AG09309 (cell line): ENCODE measurements at regions not wholly inside any gene's neighbourhood (a gene's known extent, or its start where the extent isn't known, plus 50 kb on each side); places are given as distances from the start of the nearest gene placed in this dataset.

Source experiments
- DNase-seq: peaks from one replicate; pipeline ENCODE4 v3.0.0-alpha.2; 2010; ENCODE audit warnings: low read depth
- H3K4me3 ChIP-seq: 2 replicates; pipeline ENCODE4 v1.5.1; 2011; ENCODE audit warnings: mild to moderate bottlenecking, low read depth, low read length, moderate library complexity; ENCODE audit not compliant: control insufficient read depth
- TF ChIP-seq, protein P1 (sequence below): IDR thresholded peaks from 2 replicates; pipeline ENCODE4 v1.5.1; 2011; ENCODE audit warnings: mild to moderate bottlenecking, low read depth, low read length, inconsistent platforms; ENCODE audit not compliant: insufficient read depth, control insufficient read depth; ENCODE audit errors: missing control alignments

- no peak overlapping the region for H3K4me3 ChIP-seq
- DNase-seq = no peak
- TF ChIP-seq, protein P1, sequence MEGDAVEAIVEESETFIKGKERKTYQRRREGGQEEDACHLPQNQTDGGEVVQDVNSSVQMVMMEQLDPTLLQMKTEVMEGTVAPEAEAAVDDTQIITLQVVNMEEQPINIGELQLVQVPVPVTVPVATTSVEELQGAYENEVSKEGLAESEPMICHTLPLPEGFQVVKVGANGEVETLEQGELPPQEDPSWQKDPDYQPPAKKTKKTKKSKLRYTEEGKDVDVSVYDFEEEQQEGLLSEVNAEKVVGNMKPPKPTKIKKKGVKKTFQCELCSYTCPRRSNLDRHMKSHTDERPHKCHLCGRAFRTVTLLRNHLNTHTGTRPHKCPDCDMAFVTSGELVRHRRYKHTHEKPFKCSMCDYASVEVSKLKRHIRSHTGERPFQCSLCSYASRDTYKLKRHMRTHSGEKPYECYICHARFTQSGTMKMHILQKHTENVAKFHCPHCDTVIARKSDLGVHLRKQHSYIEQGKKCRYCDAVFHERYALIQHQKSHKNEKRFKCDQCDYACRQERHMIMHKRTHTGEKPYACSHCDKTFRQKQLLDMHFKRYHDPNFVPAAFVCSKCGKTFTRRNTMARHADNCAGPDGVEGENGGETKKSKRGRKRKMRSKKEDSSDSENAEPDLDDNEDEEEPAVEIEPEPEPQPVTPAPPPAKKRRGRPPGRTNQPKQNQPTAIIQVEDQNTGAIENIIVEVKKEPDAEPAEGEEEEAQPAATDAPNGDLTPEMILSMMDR = no peak
These were observed 79.7 kb upstream of the PRR20G start for GRCh38 chr3:127367593-127367992.

GRCh38 chr3:127366383-127366782 is 78.5 kb upstream of the PRR20G start:
- TF ChIP-seq, protein P1 = no peak
- DNase-seq = no peak
- no peak overlapping the region for H3K4me3 ChIP-seq

DNA sequence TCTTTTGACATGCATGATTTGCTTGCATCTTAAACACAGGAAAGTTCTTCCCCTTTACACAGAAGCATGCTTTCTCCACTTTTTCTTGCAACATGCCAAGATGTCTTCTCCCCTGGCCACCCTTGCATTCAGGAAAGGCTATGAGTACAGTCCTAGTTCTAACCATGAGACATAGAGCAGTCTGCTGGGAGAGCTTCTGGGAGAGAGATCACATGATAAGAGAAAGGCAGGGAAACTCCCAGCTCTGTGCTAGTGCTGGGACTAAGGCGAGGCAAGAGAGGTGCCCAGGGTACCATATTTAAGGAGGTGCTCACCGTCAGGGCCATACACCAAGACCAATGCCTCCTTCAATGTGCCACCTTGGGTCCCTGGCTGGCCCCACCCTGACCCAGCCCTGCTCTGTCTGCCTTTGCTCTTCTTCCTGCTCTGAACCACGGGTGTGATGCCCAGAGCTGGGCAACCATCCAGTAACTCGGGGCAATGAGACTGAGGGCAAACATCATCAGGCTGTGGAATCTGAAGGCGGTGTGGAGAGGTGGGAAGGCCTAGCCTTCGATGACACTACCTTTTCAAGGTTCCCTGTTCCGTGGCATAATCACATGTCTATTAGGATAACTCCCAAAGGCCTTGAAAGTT is 77.4 kb upstream of the PRR20G start:
- TF ChIP-seq, protein P1 = no peak
- no peak for DNase-seq
- no peak overlapping the region for H3K4me3 ChIP-seq

GRCh38 chr3:127363891-127364290 is 76.0 kb upstream of the PRR20G start:
- no peak for DNase-seq
- TF ChIP-seq, protein P1 = no peak

DNA sequence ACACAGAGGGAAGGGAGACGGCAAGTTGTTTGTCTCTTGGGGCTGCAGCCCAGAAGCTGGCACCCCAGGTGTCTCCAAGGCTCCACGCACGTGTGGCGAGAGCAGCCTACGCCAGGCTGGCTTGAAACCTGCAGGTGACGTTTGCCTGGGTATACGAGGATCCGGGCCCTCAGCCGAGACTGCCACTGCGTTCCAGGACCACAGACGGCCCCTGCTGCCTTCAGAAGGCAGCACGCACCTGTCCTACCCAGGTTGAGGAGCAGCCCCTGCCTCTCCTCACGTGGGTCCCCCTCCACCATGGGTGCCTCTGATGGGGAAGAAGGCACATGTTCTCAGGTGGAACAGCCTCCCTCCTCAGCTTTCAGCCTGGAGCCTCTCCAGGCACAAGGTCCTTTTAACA is 75.3 kb upstream of the PRR20G start:
- DNase-seq = no peak
- H3K4me3 ChIP-seq = no peak overlapping the region
- TF ChIP-seq, protein P1 = no peak

More at GRCh38 chr3:127363891-127364290, 76.0 kb upstream of the PRR20G start:
- no peak overlapping the region for H3K4me3 ChIP-seq

GRCh38 chr3:127360647-127361046 is 72.8 kb upstream of the PRR20G start:
- H3K4me3 ChIP-seq = no peak overlapping the region
- TF ChIP-seq, protein P1 = no peak
- DNase-seq = no peak
